Non-pigmented ciliary epithelial cell (primary cell): ENCODE measurements at regions not wholly inside any gene's neighbourhood (a gene's known extent, or its start where the extent isn't known, plus 50 kb on each side); places are given as distances from the start of the nearest gene placed in this dataset.
"Not testable (repeated sequence)": the region's sequence is repeated elsewhere in the genome, so short reads cannot be mapped to it uniquely, and the experiment has no call there.

Experiments
- DNase-seq: peaks from one replicate; pipeline ENCODE4 v3.0.0-alpha.2; 2010; ENCODE audit warnings: low read depth

- no peak for DNase-seq
Measured at GRCh38 chr14:40691066-40691465, 915.6 kb upstream of the LRFN5 start.

DNA sequence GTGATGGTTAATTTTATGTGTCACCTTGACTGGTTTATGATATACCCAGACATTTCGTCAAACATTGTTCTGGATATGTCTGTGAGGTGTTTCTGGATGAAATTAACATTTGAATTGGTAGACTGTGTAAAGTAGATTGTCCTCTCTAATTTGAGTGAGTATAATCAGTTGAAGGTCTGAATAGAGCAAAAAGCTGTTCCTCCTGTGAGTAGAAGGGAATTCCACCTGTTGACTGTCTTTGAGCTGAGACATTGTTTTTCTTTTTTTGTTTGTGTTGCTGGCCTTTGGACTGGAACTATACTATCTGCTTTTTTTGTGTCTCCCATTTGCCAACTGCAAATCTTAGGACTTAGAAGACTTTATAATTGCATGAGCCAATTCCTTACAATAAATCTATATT lies 920.9 kb upstream of the LRFN5 start:
- DNase-seq, result no peak

GRCh38 chr14:40684328-40684727 lies 922.3 kb upstream of the LRFN5 start:
- DNase-seq, result no peak

DNA sequence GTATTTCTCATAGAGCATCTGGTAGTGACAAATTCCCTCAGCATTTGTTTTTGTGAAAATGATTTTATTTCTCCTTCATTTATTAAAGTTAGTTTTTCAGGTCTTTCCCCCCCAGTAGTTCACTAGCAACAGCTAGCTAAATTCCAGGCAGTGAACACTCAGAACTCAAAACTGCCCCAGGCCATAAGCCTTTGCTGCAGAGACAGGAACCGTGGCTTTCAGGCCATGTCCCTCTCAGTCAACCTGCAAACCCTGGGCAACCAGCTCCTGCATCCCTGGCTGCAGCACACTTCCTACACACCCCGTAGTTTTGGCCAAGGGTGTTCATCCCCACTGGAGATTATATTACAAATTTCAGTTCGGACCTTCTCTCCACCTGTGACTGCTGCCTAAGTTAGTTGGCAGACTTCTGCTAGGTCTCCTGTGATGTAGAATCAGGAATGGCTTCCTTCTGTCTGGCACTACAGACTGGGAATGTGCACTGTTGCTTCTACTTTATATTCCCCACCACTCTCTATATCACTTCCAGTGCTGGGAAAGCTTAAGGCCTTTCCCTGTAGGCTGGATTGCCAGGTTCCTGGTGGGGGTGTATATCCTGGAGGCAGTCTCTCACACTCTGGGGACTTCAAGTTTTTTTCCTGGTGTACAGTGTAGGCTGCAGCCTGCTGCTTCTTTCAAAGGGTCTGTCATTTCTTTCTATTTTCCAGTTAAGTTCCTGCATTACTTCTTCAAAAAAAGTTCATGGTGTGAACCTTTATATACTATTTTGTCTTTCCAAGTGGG lies 924.4 kb upstream of the LRFN5 start:
- no peak for DNase-seq

DNA sequence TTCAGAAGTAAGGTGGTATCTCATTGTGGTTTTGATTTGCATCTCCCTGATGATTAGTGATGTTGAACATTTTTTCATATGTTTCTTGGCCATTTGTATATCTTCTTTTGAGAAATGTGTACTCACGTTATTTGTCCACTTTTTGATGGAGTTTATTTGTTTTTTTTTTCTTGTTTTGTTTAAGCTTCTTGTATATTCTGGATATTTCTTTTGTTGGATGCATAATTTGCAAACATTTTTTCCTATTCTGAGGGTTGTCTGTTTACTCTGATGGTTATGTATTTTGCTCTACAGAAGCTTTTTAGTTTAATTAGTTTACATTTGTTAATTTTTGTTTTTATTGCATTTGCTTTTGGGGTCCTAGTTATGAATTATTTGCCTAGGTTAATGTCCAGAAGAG lies 927.4 kb upstream of the LRFN5 start:
- DNase-seq, result no peak

DNA sequence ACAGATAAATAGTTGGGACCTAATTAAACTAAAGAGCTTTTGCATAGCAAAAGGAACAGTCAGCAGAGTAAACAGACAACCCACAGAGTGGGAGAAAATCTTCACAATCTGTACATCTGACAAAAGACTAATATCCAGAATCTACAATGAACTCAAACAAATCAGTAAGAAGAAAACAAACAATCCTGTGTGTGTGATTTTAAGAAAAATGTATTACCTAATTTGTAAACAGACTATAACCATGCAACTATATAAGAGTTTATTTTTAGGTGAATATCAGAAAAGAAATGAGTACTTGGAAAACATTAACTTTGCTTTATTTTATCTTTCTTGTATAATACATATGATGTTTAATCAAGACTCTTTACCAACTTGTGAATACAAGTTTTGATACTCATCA lies 929.5 kb upstream of the LRFN5 start:
- not testable (repeated sequence) for DNase-seq

DNA sequence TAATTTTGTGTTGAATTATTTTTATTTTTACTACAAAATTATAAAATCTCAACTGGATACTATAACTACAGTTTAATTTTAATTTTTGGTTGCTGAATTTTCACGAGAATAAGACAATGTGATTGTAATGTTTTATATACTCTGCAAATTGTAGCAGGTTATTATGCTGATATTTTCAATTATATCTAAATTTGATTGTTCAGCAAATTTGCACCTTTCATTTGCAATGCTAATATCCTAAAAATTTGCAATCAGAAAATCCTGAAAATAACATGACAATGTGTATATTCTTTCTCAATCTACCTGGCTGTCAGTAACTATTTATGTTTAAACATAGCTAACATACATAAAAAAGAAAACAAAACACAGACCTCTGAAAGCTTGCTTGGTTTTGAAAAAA lies 932.2 kb upstream of the LRFN5 start:
- DNase-seq, result no peak

DNA sequence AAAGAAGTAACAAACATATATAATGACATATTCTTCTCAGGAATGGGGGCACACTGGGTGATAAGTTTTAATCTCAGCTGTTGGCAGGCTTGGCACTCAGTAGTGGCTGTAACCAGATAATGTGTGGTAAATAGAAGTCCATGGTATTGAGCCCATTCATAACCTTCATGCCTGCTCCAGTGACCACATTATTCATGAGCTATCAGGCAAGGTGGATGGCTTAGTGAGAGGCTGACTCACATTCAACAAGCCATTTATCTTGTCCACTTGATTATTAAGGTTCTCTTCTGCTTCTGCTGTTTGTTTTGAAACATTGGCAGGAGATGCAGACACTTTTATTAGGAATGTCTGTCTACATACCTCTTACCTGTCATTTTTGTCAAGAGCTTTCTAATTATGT lies 950.4 kb upstream of the LRFN5 start:
- DNase-seq, result no peak

DNA sequence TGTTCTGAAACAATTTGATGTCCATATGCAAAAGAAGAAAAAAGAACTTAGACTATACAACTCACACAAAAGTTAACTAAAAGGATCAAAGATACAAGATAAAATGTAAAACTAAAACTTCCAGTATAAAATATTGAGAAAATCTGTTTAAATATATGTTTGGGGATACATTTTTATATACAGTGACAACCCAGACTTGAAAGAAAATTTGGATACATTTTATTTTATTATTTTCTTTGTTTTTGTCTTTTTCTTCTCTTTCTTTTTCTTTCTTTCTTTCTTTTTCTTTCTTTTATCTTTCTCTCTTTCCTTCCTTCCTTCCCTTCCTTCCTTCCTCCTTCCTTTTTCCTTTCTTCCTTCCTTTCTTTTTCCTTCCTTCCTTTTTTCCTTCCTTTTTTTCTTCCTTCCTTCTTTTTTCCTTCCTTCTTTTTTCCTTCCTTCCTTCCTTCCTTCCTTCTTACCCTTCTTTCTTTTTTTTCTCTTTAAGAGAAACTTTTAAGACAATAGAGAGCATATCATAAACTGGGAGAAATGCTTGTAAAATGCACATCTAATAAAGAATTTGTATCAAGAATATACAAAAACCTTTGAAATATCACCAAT lies 954.5 kb upstream of the LRFN5 start:
- no peak for DNase-seq

DNA sequence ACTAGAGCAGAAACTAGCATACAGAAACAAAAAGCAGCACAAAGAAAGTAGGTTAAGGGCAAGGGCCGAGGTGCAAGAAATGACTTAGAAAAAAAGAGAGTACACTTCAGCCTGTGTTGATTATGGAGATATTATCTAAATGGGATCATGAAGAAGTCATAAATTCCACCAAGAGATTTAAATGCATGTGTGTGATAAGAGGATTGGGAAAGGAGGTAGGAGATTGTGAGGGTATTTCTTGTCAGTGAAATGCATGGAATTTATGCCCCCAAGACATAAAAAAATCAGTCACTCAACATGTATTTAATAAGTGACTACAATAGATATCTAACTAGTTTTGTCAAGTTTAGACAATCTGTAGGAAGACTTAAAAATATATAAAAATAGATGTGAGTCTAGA lies 976.2 kb upstream of the LRFN5 start:
- DNase-seq, result no peak

DNA sequence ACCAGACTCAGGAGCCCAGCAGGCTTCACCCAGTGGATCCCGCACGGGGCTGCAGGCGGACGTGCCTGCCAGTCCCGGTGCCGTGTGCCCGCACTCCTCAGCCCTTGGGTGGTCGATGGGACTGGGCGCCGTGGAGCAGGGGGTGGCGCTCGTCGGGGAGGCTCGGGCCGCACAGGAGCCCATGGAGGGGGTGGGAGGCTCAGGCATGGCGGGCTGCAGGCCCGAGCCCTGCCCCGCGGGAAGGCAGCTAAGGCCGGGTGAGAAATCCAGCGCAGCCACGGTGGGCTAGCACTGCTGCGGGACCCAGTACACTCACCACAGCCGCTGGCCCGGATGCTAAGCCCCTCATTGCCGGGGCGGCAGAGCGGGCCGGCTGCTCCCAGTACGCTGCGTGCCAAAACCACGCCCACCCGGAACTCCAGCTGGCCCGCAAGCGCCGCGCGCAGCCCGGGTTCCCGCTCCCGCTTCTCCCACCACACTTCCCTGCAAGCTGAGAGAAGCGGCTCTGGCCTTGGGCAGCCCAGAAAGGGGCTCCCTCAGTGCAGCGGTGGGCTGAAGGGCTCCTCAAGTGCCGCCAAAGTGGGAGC lies 977.0 kb upstream of the LRFN5 start:
- not testable (repeated sequence) for DNase-seq

DNA sequence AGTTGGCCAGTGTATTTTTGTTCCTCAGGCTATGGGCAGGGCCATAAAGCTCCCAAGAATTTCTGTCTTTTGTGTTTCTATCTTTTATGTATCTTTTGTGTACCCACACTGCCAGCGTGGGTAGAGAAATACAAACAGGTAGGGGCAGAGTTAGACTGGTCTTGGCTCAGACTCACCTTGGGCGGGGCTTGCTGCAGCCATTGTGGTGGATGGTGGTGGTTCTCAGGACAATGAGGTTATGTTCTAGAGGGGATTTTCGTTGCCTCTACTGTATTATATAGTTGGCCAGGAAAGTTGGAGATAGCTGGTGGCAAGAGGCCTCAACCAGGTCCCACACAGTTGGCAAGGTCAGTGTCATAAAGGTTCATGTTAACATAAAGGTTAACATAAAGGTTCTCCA lies 977.5 kb upstream of the LRFN5 start:
- DNase-seq, result no peak

- DNase-seq, result no peak
Measured at GRCh38 chr14:40623643-40624042, 983.0 kb upstream of the LRFN5 start.

DNA sequence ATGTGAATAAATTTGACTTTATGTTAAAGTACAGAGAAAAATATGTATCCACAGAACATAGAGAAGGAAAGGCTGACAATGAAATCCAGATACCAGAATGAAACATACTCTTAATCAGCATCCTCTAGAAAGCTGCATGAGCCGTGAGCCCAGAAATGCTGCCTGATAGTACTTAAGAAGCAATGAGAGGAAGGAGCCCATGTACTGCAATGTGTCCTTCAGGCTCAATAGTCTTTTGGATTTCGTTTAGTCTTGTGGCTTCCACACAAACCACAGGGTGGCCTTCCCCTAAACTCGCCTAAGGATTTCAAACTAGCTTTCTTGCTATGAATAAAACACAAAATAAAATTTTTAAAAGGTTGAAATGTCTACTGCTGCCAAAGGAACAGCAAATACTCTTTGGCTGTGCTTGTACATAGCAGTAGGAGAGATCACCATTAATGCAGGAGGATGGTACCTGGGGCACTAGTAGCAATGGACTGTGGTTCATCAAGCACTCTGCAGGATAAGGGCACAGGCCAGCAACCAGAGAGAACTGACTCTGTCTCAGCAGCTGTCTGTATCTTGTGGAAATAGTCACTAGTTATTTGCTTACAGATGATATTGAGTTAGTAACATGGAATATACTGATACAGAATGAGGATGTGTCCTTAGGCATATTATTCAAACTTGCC lies 988.3 kb upstream of the LRFN5 start:
- DNase-seq, result no peak

- no peak for DNase-seq
Measured at GRCh38 chr14:40616579-40616978, 990.1 kb upstream of the LRFN5 start.

GRCh38 chr14:40601063-40601462 lies 1005.6 kb upstream of the LRFN5 start:
- no peak for DNase-seq

GRCh38 chr14:40599725-40600124 lies 1007.0 kb upstream of the LRFN5 start:
- DNase-seq, result peak; percentile 19

- DNase-seq, result no peak
Measured at GRCh38 chr14:40581264-40581663, 1025.4 kb upstream of the LRFN5 start.

DNA sequence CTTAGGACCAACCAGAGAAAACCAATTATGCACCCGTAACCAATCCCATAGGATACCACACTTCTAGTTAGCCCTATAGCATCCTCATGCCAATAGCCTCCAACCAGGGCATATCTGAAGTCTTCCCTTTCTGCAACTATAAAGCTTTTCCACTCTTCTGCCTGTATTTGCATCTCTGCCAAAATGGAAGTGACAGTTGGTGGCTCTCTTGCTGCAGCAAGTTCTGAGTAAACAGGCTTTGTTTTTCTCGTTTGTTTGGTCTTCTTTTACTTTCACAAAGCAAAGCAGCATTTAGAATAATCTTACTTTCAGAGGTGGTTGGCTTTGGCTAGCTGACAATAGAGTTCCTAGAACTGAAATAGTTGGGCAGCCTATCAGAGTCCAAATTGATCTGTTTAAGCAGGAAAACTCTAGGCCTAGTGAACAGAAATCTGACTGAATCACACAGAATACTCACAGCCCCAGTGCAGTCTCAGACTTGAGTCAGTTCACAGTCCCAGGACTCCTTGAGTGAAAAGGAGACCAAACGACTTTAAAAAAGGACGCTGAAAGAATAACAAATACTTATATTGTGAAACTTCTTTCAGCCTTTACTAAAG lies 1029.7 kb upstream of the LRFN5 start:
- DNase-seq, result no peak

- DNase-seq, result no peak
Measured at GRCh38 chr14:40574780-40575179, 1031.9 kb upstream of the LRFN5 start.

DNA sequence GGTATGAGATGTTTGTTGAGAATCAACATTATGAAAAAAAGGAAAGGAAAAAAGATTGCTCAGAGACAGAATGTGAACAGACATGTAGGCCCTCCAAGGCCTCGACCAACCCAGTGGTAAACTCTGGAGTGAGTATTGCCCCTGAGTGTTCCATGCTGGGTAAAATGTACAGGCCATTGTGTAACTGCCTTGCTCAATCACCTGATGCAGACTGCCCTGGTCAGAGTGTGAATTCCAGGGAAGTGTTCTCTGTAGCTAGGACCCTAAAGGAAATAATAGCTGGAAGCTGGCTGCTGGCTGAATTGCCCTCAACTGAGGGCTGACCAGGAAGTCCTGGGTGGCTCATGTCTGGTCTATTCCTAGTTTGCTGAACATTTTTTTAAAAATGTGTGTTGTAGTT lies 1081.4 kb upstream of the LRFN5 start:
- no peak for DNase-seq

DNA sequence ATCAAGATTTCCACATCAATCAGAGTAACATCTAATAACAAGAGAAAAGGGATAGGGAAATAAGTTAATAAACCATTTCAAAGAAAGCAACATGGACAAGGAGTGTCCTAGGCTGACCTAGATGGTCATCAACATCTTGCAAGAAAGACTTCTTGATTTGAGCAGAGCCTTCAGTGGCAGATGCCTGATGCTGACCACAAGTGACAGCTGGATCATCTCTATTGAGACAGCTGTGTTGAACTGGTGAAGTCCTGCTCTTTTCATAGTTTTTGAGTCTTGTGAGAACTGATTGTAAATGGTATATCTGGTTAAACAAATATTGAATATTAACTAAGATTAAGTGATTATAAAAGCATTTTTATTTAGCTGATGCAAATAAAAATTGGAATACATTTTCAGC lies 1083.6 kb upstream of the LRFN5 start:
- no peak for DNase-seq

DNA sequence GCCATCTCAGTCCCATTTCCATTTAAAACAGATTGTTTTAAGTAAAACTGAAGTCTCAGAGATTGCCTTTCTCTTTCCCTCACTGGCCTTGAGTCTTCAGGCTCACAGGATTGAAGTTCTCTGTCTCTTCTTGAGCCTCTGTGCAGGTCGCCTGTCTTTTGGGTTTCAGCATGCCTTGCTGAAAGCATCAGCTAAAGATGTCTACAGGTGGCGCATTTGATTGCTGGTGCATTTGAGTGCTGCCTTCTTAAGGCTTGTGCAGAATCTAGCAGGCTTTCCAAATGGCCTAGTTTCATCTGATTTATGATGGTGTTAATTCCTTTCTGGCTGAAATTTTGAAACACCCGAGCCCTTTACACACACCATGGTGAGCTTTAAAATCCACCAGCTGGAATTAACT lies 1062.2 kb upstream of the FBXO33 start:
- no peak for DNase-seq
